ENCODE measurements at regions not wholly inside any gene's neighbourhood (a gene's known extent, or its start where the extent isn't known, plus 50 kb on each side); places are given as distances from the start of the nearest gene placed in this dataset.

DNA sequence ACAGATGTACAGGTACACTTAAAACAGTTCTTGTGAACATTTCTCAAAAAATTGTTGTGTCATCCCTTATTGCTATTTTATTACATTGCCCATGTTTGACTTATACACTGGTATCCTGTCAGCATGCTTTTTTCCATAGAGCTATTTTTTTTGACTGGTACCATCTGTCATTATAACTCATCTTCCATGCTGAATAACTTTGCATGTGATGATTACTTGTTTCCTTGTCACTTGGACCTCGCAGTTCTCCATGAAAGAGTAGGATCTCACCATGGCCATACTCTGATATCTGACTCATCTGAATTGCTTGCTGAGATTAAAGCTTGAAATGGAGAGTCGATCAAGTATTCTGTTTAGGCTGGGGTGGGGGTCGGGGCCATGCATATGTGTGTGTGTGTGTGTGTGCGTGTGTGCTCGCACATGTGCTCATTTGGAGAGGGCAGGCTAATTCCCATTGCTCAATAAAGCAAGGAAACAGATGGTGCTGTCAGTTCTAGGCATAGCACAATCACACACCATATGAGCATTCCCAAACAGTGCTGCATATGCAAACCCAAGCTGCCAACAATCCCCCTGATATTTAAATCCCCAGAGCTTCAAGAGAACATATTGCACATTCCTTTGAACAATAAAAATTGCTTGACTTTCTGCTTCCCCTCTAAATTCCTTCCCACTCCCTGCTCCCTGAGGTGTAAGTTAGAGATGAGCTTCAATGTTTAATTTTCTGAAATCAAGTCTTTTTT is 62.9 kb downstream of the NHLRC3 start:
- no peak for DNase-seq

DNA sequence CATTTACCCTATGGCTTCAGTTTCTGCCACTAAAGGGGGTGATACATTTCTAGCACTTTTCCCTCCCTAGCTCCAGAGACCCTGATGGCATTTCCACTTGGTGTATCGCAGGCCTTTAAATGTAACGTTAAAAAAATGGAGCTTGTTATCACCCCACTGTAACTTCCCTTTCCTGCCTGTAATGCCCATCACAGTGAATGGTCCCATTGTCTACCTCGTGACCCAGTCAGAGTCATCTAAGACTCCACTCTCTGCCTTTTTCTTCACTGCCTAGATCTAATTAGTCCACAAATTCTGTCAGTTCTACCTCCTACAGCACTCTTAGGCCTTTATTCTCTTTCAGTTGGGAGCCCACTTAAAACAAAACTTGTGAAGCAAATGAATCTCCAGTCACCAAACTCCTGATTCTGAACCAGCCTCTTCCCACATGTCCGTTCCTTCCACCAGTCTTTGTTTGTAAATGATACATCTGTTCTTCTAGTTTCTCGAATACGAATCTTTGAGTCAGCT is 64.8 kb downstream of the NHLRC3 start:
- DNase-seq, result no peak

DNA sequence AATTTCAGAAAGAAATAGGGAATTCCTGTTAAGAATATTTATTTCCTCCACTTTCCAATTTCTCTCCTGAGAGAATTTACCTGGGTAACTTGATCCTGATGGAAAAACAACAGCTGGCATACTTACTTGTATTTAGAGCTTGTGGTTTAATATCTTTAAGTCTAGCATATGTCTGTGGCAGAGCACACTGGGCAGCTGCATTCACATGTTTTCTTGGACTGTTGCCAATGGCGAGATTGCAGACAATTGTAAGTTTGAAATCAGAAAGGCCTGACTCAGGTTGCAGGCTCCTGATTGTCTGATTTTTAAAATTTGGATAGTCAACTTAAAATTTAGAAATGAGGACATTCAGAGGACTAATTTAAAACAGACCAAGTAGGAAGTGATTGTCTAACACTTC is 66.9 kb downstream of the NHLRC3 start:
- DNase-seq, result no peak

DNA sequence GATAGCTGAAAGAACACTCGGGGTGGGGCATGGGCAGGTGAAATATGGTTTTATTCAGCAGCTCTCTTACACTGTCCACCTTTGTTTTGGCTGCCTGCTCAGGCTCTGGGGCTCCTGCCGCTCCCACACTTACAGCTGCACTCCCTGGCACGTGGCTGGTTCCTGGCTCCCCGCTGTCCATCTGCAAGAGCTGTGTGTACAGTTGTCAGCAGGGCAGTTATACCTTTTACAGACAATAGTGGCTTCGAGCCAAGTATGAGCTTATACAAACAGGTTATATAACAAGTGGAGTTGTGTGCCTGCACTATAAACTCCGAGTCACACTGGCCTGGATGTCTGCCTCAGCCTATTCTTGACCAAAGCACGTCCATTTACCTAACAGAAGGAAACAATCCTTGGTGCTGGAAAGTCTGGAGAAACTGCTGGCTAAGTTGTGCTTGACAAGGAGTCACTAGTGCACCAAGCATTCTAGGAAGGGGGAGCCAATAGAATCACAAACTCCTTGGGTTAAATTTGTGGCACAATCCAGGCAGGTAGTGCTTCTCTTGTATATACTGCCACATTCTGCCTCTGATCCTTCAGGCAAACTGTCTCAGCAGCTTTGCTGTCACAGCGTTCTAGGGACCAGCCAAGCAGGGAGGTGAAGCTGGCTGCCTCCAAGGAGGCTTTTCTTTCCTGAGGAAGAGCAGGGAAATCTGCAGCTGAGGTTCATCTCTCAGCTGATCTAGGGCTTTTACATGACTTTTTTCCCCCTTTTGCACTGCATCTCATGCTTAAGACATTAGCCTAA is 68.2 kb downstream of the NHLRC3 start:
- no peak for DNase-seq

DNA sequence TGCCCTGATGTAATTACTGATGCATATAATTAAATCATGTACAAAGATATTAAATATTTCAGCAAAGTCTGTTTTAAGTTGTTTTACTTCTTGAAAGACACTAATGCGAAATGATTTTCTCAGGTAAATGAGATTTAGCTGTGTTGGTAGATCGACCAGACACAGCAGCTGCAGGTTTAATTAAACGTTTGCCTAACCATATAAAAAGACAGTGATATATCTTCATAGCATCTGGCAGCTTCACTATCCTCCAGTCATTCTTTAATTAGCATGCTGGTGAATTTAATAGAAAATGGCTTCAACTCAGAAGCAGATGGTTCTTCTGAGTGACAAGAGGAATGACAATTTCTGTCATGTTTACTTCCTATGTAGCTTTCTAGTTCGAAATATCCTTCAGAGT is 69.3 kb downstream of the NHLRC3 start:
- DNase-seq, result no peak

DNA sequence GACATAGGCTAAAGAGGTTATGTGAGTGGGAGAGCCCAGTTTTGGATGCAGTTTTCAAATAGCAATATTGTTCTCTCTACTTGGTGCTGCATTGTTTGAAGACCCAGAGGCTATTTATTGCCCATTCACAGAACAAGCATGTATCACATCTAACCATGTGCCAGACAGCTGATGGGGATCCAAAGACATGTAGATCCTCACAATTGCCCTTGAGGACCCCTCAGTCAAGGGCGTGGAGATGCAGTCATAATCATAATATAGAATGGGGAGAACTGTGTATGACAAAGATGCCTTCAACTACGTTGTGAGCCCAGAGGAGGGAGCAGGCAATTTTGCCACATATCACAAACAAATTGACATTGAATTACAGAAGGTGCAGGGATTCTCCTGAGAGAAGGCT is 70.5 kb downstream of the NHLRC3 start:
- no peak for DNase-seq

DNA sequence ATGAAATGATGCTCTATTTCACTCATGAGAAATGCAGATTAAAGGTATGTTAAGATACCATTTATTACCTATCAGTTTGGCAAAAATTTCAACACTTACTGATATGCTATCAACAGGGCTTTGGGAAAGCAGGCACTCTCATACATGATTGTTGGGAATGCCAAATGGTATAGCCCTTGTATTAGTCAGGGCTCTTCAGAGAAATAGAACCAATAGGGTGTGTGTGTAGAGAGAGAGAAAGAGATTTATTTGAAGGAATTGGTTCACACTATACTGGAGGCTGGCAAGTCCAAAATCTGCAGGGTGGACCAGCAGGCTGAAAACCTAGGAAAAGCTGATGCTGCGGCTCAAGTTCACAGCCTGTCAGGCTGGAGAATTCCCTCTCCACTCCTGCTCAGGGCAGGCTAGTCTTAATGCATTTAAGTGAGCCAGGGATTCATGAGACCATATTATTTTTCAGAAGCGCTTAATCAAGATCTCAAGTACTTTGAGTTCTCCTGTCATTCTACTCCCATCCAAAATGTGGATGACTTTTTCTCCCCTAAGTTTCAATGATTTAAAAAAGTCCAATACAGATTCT is 72.4 kb downstream of the NHLRC3 start:
- DNase-seq, result no peak

DNA sequence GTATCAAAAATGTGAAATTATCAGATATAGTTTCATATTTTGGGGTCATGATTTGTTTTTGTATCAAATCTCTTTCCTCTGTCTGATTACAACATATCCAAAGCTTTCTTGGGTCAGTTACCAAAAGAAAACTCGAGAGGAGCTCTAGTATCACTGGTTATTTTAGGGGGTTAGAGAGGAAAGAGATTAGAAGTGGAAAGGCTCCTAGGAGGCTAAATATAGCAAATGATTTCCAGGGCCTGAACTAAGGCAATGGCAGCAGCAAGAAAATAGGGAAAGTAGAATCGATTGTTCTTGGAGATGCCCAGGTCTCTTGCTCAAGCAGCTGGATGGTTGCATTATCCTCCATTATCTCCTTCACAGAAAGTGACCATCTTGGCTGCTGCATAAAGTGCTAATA is 72.9 kb downstream of the NHLRC3 start:
- DNase-seq, result no peak

DNA sequence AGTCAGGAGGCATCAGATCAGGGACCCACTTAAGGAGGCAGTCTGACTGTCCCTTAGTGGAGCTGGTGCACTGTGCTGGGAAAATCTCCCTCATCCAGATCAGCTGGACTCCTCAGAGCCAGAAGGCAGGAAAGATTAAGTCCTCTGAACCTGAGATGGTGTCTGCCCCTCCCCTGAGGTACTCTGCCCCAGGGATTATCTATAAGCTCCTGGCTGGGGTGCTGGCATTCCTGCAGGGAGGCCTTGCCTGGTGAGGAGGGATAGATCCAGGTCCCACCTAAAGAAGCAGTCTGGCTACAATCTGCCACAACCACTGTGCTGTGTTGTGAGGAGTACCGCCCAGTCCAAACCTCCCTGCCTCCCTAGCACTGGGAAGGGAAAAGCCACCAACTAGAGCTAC is 81.2 kb downstream of the NHLRC3 start:
- no peak for DNase-seq

DNA sequence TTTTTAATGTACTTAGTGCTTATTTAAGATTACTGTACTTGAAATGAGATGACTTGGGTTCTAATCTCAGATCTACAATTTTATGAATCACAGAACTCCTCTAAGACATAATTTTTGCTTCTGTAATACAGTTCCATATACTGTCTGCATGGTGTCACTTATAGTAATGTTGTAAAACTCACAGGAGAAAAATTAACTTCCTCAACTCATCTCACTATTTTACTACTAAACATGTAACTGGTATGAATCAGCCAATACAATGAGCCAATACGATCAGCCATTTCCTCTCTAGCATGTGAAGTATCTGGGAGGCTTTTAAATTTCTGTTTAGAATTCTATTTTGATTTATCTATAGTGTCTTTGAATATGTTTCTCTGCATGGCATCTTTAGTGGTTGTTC is 85.3 kb downstream of the NHLRC3 start:
- no peak for DNase-seq

DNA sequence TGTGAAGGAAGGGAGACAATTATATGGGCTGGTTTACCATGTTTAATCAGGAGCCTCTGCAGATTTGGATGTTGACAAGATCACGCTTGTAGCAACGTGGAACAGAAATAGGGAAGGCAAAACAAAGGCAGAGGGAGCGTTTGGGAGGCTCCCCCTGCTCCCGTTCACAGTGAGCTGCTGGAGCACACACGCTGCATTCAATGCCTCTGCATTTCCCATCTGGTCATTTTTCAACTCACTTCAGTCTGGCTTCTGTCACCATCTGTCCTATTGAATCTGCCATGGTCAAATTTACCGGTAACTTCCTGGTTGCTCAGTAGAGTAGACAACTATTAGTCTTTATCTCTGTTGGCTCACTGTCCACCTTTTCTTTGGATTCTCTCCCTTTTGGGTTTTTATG is 91.0 kb downstream of the NHLRC3 start:
- DNase-seq, result no peak

DNA sequence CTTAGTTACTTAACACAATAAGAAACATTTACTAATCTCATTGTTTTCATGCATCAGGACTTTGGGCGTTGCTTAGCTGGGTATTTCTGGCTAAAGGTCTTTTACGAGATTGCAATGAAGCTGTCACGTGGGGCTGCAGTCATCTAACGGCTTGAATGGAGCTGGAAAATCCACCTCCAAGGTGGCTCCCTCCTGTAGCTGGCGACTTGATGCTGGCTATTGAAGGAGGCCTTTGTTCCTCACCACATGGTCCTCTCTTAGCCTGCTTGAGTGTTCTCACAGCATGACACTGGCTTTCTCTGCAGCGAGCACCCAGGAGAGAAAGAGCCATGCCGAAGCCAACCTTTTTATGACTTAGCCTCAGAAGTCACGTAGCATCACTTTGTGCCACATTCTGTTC is 92.0 kb downstream of the NHLRC3 start:
- DNase-seq, result no peak

DNA sequence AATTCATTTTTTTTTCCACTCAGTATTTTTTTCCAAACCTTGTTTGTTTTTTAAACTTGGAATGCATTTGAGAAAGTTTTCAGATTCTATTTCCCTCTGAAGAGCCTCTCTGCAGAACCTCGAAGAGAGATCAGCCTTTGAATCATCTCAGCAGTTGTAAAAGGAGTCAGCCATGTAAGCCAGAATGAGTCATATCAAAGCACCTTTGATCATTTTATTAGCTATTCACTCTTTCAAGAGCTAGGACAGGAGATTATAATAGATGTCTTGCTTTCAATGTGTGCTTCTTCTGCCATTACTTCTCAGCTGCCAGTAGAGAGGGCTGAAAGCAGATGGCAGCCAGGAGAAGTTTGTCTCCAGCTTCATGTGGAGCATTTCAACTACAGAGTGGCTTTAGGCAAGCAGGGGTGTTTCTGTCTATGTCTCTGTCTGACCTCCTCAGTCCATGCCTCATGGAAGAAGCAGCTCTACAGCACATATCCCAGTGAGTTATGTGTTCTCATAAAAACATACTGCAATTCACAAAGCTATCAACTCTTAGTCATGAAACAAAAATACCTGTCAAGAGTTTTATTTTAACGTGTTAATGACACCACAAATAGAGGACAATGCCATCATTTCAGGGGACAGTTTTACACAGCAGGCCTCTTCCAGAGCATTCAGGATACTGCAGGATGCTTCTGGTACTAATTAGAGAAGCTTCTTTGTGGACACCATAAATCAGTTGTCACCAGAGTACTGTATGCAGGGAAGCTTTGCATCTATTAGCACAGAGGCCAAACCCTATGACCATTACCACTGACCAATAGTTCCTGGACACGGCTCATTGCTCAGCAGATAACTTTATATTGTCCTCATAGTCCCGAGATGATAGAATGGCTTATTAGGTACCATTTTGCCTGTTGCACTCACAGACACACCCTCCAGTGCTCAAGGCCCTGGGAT is 94.3 kb downstream of the NHLRC3 start:
- DNase-seq, result no peak

DNA sequence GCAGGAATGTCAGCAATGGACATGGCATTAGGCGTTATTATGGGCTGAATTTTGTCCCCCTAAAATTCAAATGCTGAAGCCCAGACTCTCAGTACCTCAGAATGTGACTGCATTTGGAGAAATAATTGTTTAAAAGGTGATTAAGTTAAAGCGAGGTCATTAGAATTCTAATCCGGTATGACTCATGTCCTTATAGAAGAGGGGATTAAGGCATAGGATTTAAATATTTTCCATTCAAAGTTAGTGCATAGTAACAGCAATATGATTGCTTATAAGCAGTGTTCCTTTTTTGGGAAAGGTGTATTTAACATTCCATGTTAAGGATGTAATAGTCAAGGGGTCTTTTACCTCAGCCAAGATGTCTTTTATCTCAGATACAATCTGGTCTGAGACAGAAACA is 95.5 kb downstream of the NHLRC3 start:
- DNase-seq, result no peak

DNA sequence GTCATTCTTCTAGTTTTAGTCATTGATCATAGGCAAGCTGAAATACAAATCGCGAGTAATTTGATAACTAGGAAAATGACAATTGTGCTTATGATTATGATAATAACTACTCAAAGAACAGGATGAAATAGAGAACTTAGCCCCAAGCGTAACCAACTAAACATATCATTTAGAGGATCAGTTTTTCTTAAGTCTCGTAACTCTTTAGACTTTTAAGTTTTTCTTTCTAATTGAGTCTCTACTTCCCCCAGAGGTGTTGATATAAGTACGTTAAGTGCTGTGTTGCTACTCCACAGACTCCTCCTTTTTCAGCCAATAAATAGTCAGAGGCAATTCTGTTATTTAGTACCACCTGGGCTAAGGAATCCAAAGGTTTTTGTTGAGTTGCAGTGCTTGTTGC is 96.3 kb downstream of the NHLRC3 start:
- DNase-seq, result no peak

DNA sequence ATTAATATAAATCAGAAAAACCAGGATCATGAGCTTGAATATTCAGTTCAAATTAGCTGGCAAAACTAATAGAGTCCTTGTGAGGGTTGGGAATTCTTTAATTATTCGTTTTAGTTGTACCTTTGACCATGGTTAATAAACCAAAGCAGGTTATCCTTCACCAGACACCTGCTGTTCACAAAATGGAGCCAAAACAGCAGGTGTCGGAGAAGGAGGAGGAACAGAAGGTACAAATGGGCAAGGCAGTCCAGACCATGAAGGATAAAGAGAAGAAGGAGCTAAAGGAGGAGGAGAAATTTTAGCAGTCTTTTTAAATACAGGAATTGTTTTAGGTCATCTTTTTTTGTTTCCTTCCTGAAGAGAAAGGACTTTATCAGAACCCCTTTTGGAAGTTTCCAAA is 106.1 kb downstream of the NHLRC3 start:
- no peak for DNase-seq

DNA sequence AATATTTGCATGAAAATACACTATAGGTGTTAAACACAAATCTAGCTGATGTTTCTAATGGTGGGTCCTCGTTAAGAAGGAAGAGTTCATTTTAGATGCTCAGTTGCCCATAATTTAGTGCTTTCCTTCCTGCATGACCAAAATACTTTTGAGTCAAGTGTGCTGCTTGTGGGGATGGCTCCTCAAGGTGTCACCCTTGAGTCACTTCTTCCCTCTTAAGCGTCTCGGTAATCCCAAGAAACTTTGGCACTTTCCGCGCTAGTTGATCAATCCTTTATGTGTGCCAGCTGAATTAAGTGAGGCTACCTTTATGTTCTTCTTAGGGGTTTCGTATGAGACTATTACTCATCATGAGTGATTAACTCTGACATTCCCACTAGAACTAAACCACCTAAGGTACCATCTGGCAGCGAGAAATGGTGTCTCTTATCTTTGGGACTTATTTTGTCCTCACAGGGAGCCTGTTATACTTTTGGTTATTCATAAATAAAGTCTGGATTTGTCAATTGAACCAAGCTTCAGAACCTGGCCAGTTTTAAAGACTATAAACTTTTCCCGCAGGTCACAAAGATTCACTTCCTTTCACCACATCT is 106.8 kb downstream of the NHLRC3 start:
- DNase-seq, result no peak

DNA sequence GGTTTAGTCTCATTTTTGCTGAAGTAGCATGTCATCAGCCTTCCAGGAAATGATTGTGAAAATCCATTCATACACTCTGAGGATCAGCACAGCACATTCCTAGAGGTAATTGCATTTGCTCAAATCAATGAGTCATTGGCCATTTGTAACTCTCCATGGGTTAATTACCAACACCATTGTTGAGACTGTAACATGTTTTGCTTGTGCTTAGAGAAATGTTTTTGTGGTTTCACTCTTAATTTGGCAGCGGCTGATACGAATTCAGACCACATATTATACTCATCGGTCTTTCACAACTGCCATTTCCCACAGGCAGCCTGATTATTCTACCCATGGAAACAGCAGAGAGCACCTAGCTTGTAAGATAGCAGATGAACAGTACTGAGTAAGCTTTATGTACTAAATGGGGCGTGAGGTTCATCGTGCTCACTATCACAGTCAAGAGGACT is 110.3 kb downstream of the NHLRC3 start:
- DNase-seq, result no peak

DNA sequence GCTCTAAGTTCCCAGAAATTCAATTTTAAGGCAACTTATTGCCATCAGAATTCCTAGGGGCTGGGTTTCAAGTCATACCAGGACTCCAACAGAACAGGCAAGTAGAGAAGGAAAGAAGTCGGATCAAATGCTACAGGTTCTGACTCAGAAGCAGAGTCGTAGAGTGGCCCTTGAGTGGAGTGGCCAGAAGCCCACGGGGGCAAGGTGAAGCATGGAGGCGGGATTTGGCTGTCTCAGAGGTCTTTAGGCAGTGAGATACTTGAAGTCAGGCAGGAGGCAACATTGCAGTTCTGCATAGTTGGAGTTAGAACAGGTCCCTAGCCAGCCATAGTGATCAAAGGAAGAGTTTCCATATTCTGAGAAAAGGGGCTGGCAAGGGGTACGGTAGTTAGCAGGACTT is 111.6 kb downstream of the NHLRC3 start:
- no peak for DNase-seq

DNA sequence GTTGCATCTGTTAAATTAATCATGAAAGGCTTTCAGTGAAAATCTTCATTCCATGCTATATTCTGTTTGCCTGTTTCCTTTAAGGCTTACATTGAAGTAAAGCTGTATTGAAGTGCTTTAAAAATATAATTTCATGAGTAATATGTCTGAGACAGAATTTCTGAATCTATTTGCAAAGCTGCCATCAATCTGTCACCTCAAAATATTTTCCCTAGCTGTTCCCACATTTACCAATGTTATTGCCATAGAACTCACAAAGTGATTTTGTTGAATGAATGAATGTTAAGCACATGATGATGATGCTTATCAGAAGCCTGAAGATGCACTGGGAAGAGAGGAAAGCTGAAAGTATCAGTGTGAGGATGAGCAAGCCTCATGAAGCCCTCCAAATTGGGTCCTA is 115.8 kb downstream of the NHLRC3 start:
- DNase-seq, result no peak

DNA sequence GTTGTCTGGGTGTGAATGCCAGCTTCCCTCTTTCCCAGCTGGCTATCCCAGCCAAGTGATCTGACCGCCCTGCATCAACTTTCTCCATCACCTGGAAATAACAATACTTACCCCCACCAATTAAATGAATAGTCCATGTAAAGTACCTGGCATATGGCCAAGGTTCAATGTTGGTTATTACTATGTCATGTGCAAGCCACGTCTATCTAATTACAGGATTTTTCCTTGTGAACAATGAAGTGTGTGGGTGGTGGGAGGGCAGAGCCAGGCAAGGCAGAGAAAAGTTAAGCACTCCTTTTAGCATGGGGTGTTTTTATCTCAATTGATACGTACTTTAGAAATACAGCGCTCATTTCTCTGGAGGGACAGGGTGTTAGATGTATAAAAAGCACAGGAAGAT is 121.1 kb downstream of the NHLRC3 start:
- DNase-seq, result no peak

DNA sequence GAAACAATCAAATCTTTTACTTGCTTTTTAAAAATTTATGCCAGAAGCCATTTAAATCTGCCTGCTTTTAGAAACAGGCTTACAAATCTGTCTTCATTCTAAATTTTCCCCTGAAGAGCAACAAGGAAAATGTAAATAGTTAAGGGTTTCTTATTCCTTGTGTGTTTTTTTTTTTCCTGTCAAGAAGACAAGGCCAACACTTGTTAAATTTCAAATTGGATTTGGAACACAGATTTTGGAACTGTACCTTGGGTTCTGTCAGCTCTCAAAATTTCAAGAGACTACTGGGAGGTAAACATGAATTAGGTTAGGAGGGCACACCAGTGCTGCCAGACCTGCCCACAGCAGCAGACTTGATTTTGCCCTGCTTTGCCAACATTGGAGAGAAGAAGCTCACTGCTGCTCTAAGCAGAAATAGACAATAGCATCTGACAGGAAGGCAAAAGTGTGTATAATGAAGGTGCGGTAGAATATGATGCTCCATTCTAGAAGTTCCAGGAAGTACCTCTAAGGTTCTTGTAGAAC is 121.7 kb downstream of the NHLRC3 start:
- no peak for DNase-seq

Measured in activated CD4-positive, CD25-positive, alpha-beta regulatory T cell (primary cell).